GM23338 (cell line): ENCODE measurements at regions not wholly inside any gene's neighbourhood (a gene's known extent, or its start where the extent isn't known, plus 50 kb on each side); places are given as distances from the start of the nearest gene placed in this dataset.

Experiments used
- ATAC-seq: fragments of 200-7000 bp; cut with Tn5 transposase; 3 replicates; pipeline ENCODE4 v1.9.1; 2020
- DNase-seq: peaks from one replicate; pipeline ENCODE4 v3.0.0-alpha.2; 2015; ENCODE audit warnings: low spot score
- H2AFZ ChIP-seq: fragments of 200-600 bp; sonication (generic); 2 replicates; pipeline ENCODE4 v1.8.0; 2016; ENCODE audit warnings: antibody characterized with exemption, mild to moderate bottlenecking, moderate library complexity
- H3F3A ChIP-seq: fragments of 200-600 bp; sonication (generic); replicated peaks from 2 replicates; pipeline ENCODE4 v1.8.0; 2017; ENCODE audit warnings: antibody characterized with exemption, mixed run types, low read depth
- H3K27ac ChIP-seq: fragments of 200-600 bp; sonication (generic); 2 replicates; pipeline ENCODE4 v1.6.1; 2016; ENCODE audit warnings: low read depth
- H3K27me3 ChIP-seq: fragments of 200-600 bp; sonication (generic); 2 replicates; pipeline ENCODE4 v1.8.0; 2016; ENCODE audit warnings: mild to moderate bottlenecking, mixed run types, moderate library complexity; ENCODE audit not compliant: insufficient read depth
- H3K36me3 ChIP-seq: fragments of 200-600 bp; sonication (generic); 2 replicates; pipeline ENCODE4 v1.8.0; 2016; ENCODE audit warnings: mild to moderate bottlenecking; ENCODE audit not compliant: insufficient read depth
- H3K4me1 ChIP-seq: fragments of 200-600 bp; sonication (generic); 2 replicates; pipeline ENCODE4 v1.8.0; 2016; ENCODE audit warnings: mild to moderate bottlenecking, moderate library complexity; ENCODE audit not compliant: insufficient read depth
- H3K4me2 ChIP-seq: fragments of 200-600 bp; sonication (generic); 2 replicates; pipeline ENCODE4 v1.7.1; 2017; ENCODE audit warnings: mixed run types
- H3K4me3 ChIP-seq: fragments of 200-600 bp; sonication (generic); 2 replicates; pipeline ENCODE4 v1.6.1; 2016; ENCODE audit warnings: mixed run types
- H3K79me2 ChIP-seq: fragments of 200-600 bp; sonication (generic); replicated peaks from 2 replicates; pipeline ENCODE4 v1.8.0; 2017; ENCODE audit warnings: mild to moderate bottlenecking; ENCODE audit not compliant: insufficient read depth
- H3K9me2 ChIP-seq: fragments of 200-600 bp; sonication (generic); 2 replicates; pipeline ENCODE4 v1.8.0; 2017; ENCODE audit not compliant: insufficient read depth
- H4K20me1 ChIP-seq: fragments of 200-600 bp; sonication (generic); replicated peaks from 2 replicates; pipeline ENCODE4 v1.8.0; 2017; ENCODE audit warnings: mild to moderate bottlenecking; ENCODE audit not compliant: insufficient read depth
- H3K27ac Mint-ChIP-seq: 2 replicates; pipeline ENCODE4 v1.8.0; 2020; ENCODE audit warnings: inconsistent platforms, mild to moderate bottlenecking, moderate library complexity, mixed read lengths
- H3K27me3 Mint-ChIP-seq: 3 replicates; pipeline ENCODE4 v1.8.0; 2022; ENCODE audit warnings: low read depth, mild to moderate bottlenecking, moderate library complexity, mixed read lengths, inconsistent platforms; ENCODE audit not compliant: insufficient read depth, poor library complexity
- H3K36me3 Mint-ChIP-seq: 3 replicates; pipeline ENCODE4 v1.8.0; 2021; ENCODE audit warnings: low read depth, mild to moderate bottlenecking, inconsistent platforms, moderate library complexity, mixed read lengths
- H3K4me1 Mint-ChIP-seq: 3 replicates; pipeline ENCODE4 v1.8.0; 2020; ENCODE audit warnings: mild to moderate bottlenecking, inconsistent platforms, mixed read lengths
- H3K4me3 Mint-ChIP-seq: 3 replicates; pipeline ENCODE4 v1.8.0; 2021; ENCODE audit warnings: moderate library complexity, mild to moderate bottlenecking, inconsistent platforms, mixed read lengths
- H3K9me3 Mint-ChIP-seq: 3 replicates; pipeline ENCODE4 v1.8.0; 2020; ENCODE audit warnings: moderate library complexity, mild to moderate bottlenecking, inconsistent platforms, mixed read lengths
- CREB1 ChIP-seq: fragments of 250-450 bp; sonication (Bioruptor Pico); IDR thresholded peaks from 2 replicates; pipeline ENCODE4 v1.5.0; 2020; ENCODE audit warnings: low read depth, mild to moderate bottlenecking, moderate library complexity
- CTCF ChIP-seq, 2 experiments: fragments of 200-600 bp in 1 of 2; sonication (generic) in 1 of 2; conservative IDR thresholded peaks; 2 replicates each; pipeline versions ENCODE4 v1.5.1 to v1.6.1; 2016 to 2017; ENCODE audit warnings: antibody characterized with exemption in 2 of 2, low read depth in 2 of 2, mild to moderate bottlenecking in 2 of 2, moderate library complexity in 1 of 2
- ETS1 ChIP-seq: IDR thresholded peaks from 2 replicates; pipeline ENCODE4 v1.6.1; 2016; ENCODE audit warnings: antibody characterized with exemption
- EZH2 ChIP-seq: fragments of 200-600 bp; sonication (generic); IDR thresholded peaks from one replicate; pipeline ENCODE4 v1.8.0; 2017; ENCODE audit warnings: antibody characterized with exemption, mild to moderate bottlenecking, low read depth; ENCODE audit not compliant: unreplicated experiment
- EZH2phosphoT487 ChIP-seq: fragments of 200-600 bp; sonication (generic); IDR thresholded peaks from one replicate; pipeline ENCODE4 v1.8.1; 2018; ENCODE audit warnings: antibody characterized with exemption; ENCODE audit not compliant: unreplicated experiment
- JUNB ChIP-seq: IDR thresholded peaks from one replicate; pipeline ENCODE4 v1.6.1; 2016; ENCODE audit warnings: antibody characterized with exemption; ENCODE audit not compliant: unreplicated experiment
- NANOG ChIP-seq: IDR thresholded peaks from 2 replicates; pipeline ENCODE4 v1.6.1; 2016; ENCODE audit warnings: antibody characterized with exemption, borderline replicate concordance
- POLR2AphosphoS5 ChIP-seq: IDR thresholded peaks from 2 replicates; pipeline ENCODE4 v1.6.1; 2016; ENCODE audit warnings: antibody characterized with exemption, low read depth
- REST ChIP-seq: IDR thresholded peaks from one replicate; pipeline ENCODE4 v1.6.1; 2018; ENCODE audit warnings: antibody characterized with exemption; ENCODE audit not compliant: unreplicated experiment
- STAT1 ChIP-seq: IDR thresholded peaks from one replicate; pipeline ENCODE4 v1.6.1; 2016; ENCODE audit warnings: antibody characterized with exemption; ENCODE audit not compliant: unreplicated experiment
- ZNF114 ChIP-seq: fragments of 250-450 bp; sonication (Bioruptor Pico); IDR thresholded peaks from 2 replicates; pipeline ENCODE4 v1.5.0; 2020; ENCODE audit warnings: mild to moderate bottlenecking, moderate library complexity
- ZNF331 ChIP-seq: fragments of 250-450 bp; sonication (Bioruptor Pico); IDR thresholded peaks from 2 replicates; pipeline ENCODE4 v1.5.0; 2020; ENCODE audit warnings: low read depth, mild to moderate bottlenecking, moderate library complexity
- TF ChIP-seq, protein P1 (sequence below): fragments of 250-450 bp; sonication (Bioruptor Pico); IDR thresholded peaks from 2 replicates; pipeline ENCODE4 v1.5.0; 2020; ENCODE audit warnings: mild to moderate bottlenecking, moderate library complexity

DNA sequence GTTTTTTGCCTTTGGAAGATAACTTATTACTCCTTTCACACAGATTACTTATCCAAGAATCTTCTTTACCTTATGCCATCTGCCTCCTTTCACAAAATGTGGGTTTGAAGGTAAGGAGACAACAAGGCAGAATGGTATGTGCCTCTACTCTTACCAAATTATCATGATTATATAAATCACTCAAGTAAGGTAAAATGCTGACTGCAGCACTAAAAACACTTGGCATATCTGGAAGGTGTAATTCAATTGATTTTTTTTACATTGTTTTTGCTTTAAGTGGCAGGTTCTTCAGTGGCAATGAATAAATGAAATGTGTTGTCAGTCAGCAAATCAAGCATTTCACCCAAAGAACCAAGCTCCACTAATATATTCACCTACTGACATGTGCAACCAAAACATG is 346.1 kb downstream of the OMA1 start:
- H3K4me2 ChIP-seq = no peak overlapping the region
- H3K27me3 ChIP-seq = no peaks in the 10 kb centered on the region
- no peak for ATAC-seq
- H3K36me3 Mint-ChIP-seq = no peaks in the 10 kb centered on the region
- no peaks in the 10 kb centered on the region for H3K79me2 ChIP-seq
- no peaks in the 10 kb centered on the region for H3K27me3 Mint-ChIP-seq
- H3K4me3 Mint-ChIP-seq = no peak overlapping the region
- H3K27ac Mint-ChIP-seq = no peak overlapping the region
- no peaks in the 10 kb centered on the region for H3K4me1 ChIP-seq
- H2AFZ ChIP-seq = no peak overlapping the region
- no peak overlapping the region for H3K27ac ChIP-seq
- no peaks in the 10 kb centered on the region for H3K36me3 ChIP-seq
- H3K4me1 Mint-ChIP-seq = peaks cover 4% of the 10 kb centered on the region; the same call in 2 of the 3 replicates
- no peaks in the 10 kb centered on the region for H3K9me2 ChIP-seq
- no peaks in the 10 kb centered on the region for H4K20me1 ChIP-seq
- TF ChIP-seq NANOG (no peak), ETS1 (no peak), ZNF114 (CRISPR knock-in tag) (no peak), JUNB (no peak), CTCF (conservative IDR thresholded peaks at IDR 0.05; ENCODE audit: low read depth in 2 of 2) (no peak), EZH2 (no peak), STAT1 (no peak), CREB1 (CRISPR knock-in tag) (no peak), POLR2AphosphoS5 (no peak), REST (no peak), EZH2phosphoT487 (no peak), ZNF331 (CRISPR knock-in tag) (no peak)
- TF ChIP-seq, protein P1, sequence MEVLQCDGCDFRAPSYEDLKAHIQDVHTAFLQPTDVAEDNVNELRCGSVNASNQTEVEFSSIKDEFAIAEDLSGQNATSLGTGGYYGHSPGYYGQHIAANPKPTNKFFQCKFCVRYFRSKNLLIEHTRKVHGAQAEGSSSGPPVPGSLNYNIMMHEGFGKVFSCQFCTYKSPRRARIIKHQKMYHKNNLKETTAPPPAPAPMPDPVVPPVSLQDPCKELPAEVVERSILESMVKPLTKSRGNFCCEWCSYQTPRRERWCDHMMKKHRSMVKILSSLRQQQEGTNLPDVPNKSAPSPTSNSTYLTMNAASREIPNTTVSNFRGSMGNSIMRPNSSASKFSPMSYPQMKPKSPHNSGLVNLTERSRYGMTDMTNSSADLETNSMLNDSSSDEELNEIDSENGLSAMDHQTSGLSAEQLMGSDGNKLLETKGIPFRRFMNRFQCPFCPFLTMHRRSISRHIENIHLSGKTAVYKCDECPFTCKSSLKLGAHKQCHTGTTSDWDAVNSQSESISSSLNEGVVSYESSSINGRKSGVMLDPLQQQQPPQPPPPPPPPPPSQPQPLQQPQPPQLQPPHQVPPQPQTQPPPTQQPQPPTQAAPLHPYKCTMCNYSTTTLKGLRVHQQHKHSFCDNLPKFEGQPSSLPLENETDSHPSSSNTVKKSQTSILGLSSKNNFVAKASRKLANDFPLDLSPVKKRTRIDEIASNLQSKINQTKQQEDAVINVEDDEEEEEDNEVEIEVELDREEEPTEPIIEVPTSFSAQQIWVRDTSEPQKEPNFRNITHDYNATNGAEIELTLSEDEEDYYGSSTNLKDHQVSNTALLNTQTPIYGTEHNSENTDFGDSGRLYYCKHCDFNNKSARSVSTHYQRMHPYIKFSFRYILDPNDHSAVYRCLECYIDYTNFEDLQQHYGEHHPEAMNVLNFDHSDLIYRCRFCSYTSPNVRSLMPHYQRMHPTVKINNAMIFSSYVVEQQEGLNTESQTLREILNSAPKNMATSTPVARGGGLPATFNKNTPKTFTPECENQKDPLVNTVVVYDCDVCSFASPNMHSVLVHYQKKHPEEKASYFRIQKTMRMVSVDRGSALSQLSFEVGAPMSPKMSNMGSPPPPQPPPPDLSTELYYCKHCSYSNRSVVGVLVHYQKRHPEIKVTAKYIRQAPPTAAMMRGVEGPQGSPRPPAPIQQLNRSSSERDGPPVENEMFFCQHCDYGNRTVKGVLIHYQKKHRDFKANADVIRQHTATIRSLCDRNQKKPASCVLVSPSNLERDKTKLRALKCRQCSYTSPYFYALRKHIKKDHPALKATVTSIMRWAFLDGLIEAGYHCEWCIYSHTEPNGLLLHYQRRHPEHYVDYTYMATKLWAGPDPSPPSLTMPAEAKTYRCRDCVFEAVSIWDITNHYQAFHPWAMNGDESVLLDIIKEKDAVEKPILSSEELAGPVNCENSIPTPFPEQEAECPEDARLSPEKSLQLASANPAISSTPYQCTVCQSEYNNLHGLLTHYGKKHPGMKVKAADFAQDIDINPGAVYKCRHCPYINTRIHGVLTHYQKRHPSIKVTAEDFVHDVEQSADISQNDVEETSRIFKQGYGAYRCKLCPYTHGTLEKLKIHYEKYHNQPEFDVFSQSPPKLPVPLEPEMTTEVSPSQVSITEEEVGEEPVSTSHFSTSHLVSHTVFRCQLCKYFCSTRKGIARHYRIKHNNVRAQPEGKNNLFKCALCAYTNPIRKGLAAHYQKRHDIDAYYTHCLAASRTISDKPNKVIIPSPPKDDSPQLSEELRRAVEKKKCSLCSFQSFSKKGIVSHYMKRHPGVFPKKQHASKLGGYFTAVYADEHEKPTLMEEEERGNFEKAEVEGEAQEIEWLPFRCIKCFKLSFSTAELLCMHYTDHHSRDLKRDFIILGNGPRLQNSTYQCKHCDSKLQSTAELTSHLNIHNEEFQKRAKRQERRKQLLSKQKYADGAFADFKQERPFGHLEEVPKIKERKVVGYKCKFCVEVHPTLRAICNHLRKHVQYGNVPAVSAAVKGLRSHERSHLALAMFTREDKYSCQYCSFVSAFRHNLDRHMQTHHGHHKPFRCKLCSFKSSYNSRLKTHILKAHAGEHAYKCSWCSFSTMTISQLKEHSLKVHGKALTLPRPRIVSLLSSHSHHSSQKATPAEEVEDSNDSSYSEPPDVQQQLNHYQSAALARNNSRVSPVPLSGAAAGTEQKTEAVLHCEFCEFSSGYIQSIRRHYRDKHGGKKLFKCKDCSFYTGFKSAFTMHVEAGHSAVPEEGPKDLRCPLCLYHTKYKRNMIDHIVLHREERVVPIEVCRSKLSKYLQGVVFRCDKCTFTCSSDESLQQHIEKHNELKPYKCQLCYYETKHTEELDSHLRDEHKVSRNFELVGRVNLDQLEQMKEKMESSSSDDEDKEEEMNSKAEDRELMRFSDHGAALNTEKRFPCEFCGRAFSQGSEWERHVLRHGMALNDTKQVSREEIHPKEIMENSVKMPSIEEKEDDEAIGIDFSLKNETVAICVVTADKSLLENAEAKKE = no peak
- no peak overlapping the region for H3K4me3 ChIP-seq
- H3K9me3 Mint-ChIP-seq = no peaks in the 10 kb centered on the region
- H3F3A ChIP-seq = no peaks in the 10 kb centered on the region
- no peak for DNase-seq
